ENCODE measurements at regions not wholly inside any gene's neighbourhood (a gene's known extent, or its start where the extent isn't known, plus 50 kb on each side); places are given as distances from the start of the nearest gene placed in this dataset.

- TF ChIP-seq, protein P1, sequence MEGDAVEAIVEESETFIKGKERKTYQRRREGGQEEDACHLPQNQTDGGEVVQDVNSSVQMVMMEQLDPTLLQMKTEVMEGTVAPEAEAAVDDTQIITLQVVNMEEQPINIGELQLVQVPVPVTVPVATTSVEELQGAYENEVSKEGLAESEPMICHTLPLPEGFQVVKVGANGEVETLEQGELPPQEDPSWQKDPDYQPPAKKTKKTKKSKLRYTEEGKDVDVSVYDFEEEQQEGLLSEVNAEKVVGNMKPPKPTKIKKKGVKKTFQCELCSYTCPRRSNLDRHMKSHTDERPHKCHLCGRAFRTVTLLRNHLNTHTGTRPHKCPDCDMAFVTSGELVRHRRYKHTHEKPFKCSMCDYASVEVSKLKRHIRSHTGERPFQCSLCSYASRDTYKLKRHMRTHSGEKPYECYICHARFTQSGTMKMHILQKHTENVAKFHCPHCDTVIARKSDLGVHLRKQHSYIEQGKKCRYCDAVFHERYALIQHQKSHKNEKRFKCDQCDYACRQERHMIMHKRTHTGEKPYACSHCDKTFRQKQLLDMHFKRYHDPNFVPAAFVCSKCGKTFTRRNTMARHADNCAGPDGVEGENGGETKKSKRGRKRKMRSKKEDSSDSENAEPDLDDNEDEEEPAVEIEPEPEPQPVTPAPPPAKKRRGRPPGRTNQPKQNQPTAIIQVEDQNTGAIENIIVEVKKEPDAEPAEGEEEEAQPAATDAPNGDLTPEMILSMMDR (IDR thresholded peaks at IDR 0.05) = no peak
- no peak for TF ChIP-seq POLR2A (IDR thresholded peaks at IDR 0.05)
- no peaks in the 10 kb centered on the region for H3K36me3 ChIP-seq
- H3K9me3 ChIP-seq = peaks cover 0 to 19% (median under 1%) of the 10 kb centered on the region in 12 donors
- H3K27me3 ChIP-seq = peaks cover 0 to 5% (median 0%) of the 10 kb centered on the region in 9 donors
- H3K4me3 ChIP-seq = no peak overlapping the region
- no peak overlapping the region for H3K27ac ChIP-seq
- 72 to 100% (median 86%) methylated on average over 2 of the region's 2 CpGs for WGBS, 4 donors
- intact Hi-C loops (cut with DNase I) = no loop called here
- no peak for DNase-seq
- ATAC-seq = no peak
- H3K4me1 ChIP-seq = peaks cover 0 to 2% (median 0%) of the 10 kb centered on the region in 12 donors
Observed at GRCh38 chr1:182217967-182218366, 156.5 kb upstream of the ZNF648 start.

DNA sequence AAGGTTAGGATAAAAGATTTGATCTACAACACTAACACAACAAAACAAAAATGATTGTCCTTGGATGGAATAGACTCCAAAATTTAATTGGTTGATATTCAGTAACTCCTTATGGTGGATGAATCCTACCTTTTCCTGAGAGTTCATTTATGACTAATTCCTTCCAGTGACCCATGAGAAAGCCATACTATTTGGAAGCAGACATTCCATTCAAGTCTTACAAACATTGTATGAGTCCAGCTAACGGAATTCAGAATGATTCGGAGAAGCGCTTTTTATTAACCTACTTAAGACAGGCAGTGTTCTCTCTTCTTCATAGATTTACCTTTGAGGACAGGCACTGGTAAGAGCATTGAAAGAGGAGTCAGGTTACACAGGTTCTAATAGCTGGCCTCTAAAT, 155.6 kb upstream of the ZNF648 start:
- intact Hi-C loops (cut with DNase I) = no loop called here
- ATAC-seq = no peak
- Histone ChIP-seq H3K36me3 (no peaks in the 10 kb centered on the region), H3K27me3 (peaks cover 0 to 5% (median 0%) of the 10 kb centered on the region in 9 donors), H3K27ac (no peak overlapping the region), H3K4me1 (peaks cover 0 to 2% (median 0%) of the 10 kb centered on the region in 12 donors), H3K9me3 (peaks cover 0 to 12% (median under 1%) of the 10 kb centered on the region in 12 donors), H3K4me3 (no peak overlapping the region)
- WGBS, 4 donors = 96 to 100% (median 97%) methylated on average over 3 of the region's 3 CpGs
- TF ChIP-seq, protein P1 (IDR thresholded peaks at IDR 0.05) = no peak
- no peak for TF ChIP-seq POLR2A (IDR thresholded peaks at IDR 0.05)
- no peak for DNase-seq

GRCh38 chr1:182215764-182216163, 154.3 kb upstream of the ZNF648 start:
- intact Hi-C loops (cut with DNase I) = no loop called here
- DNase-seq (no peak), ATAC-seq (peak in 1 of 4 donors; percentile 41)
- H3K9me3 ChIP-seq = no peaks in the 10 kb centered on the region
- peaks cover 0 to 2% (median 0%) of the 10 kb centered on the region in 12 donors for H3K4me1 ChIP-seq
- H3K4me3 ChIP-seq = no peak overlapping the region
- TF ChIP-seq, protein P1 (IDR thresholded peaks at IDR 0.05) = no peak
- no peak for TF ChIP-seq POLR2A (IDR thresholded peaks at IDR 0.05)
- no peaks in the 10 kb centered on the region for H3K36me3 ChIP-seq
- peaks cover 0 to 5% (median 0%) of the 10 kb centered on the region in 9 donors for H3K27me3 ChIP-seq
- no peak overlapping the region for H3K27ac ChIP-seq

DNA sequence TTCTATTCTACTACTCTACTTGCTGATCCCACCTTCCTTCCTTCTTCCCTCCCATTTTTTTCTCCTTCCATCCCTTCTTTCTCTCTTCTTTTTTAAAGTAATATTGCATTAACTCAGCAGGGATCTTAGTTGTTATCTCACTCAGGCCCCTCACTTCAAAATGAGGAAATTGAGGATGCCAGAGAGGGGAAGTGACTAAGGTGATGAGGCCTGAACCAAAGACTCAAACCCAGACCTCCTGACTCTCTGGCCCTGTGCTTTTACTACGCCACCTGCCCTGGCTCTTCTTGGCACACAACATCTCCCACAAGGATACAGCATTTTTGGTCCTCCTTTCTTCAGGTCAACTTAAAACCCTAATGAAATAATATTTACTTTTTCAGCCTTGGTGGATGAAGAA, 151.7 kb upstream of the ZNF648 start:
- TF ChIP-seq POLR2A (IDR thresholded peaks at IDR 0.05) = no peak
- TF ChIP-seq, protein P1 (IDR thresholded peaks at IDR 0.05) = no peak
- Histone ChIP-seq H3K27ac (no peak overlapping the region), H3K4me1 (peaks cover 0 to 2% (median 0%) of the 10 kb centered on the region in 12 donors), H3K36me3 (no peaks in the 10 kb centered on the region), H3K4me3 (no peak overlapping the region), H3K9me3 (no peaks in the 10 kb centered on the region), H3K27me3 (no peaks in the 10 kb centered on the region)
- intact Hi-C loops (cut with DNase I) = no loop called here
- 90 to 98% (median 92%) methylated on average over 1 of the region's 1 CpG for WGBS, 4 donors
- DNase-seq (no peak), ATAC-seq (no peak)

All from heart left ventricle (tissue), 16 donors.